Anterior cingulate cortex (tissue), 58 donors: ENCODE measurements at regions not wholly inside any gene's neighbourhood (a gene's known extent, or its start where the extent isn't known, plus 50 kb on each side); places are given as distances from the start of the nearest gene placed in this dataset.
A peak's percentile ranks its signal among the peaks of the same experiment; 100 is the strongest.
"Not testable (repeated sequence)": the region's sequence is repeated elsewhere in the genome, so short reads cannot be mapped to it uniquely, and the experiment has no call there.

ENCODE experiments used
- DNase-seq, 58 donors: peaks; one replicate each; lab custom pipeline; 2025; lab: John Stamatoyannopoulos, UW

- no peak for DNase-seq
Observed at GRCh38 chr3:174336784-174337183, 522.4 kb upstream of the NAALADL2 start.

GRCh38 chr3:174337227-174337626 lies 521.9 kb upstream of the NAALADL2 start:
- no peak for DNase-seq

- DNase-seq = no peak
Observed at GRCh38 chr3:174340624-174341587, 518.2 kb upstream of the NAALADL2 start.

GRCh38 chr3:174342171-174342570 lies 517.0 kb upstream of the NAALADL2 start:
- no peak for DNase-seq

GRCh38 chr3:174342941-174343501 lies 516.1 kb upstream of the NAALADL2 start:
- DNase-seq = no peak

- DNase-seq = no peak
Observed at GRCh38 chr3:174346141-174346540, 513.0 kb upstream of the NAALADL2 start.

- peak in 1 of 58 donors; percentile 8 for DNase-seq
Observed at GRCh38 chr3:174346571-174346970, 512.6 kb upstream of the NAALADL2 start.

- no peak for DNase-seq
Observed at GRCh38 chr3:174347474-174348138, 511.5 kb upstream of the NAALADL2 start.

GRCh38 chr3:174352227-174352626 lies 506.9 kb upstream of the NAALADL2 start:
- DNase-seq = no peak

- DNase-seq = no peak
Observed at GRCh38 chr3:174355505-174355904, 503.6 kb upstream of the NAALADL2 start.

- no peak for DNase-seq
Observed at GRCh38 chr3:174356596-174356995, 502.5 kb upstream of the NAALADL2 start.

GRCh38 chr3:174358252-174358651 lies 500.9 kb upstream of the NAALADL2 start:
- DNase-seq = no peak

- DNase-seq = no peak
Observed at GRCh38 chr3:174362556-174362955, 496.6 kb upstream of the NAALADL2 start.

GRCh38 chr3:174363256-174363655 lies 495.9 kb upstream of the NAALADL2 start:
- DNase-seq = no peak

GRCh38 chr3:174365796-174366195 lies 493.3 kb upstream of the NAALADL2 start:
- DNase-seq = no peak

GRCh38 chr3:174366904-174367303 lies 492.2 kb upstream of the NAALADL2 start:
- not testable (repeated sequence) for DNase-seq

GRCh38 chr3:174376346-174376745 lies 482.8 kb upstream of the NAALADL2 start:
- DNase-seq = no peak

GRCh38 chr3:174377096-174377495 lies 482.0 kb upstream of the NAALADL2 start:
- DNase-seq = no peak

- no peak for DNase-seq
Observed at GRCh38 chr3:174377684-174378083, 481.4 kb upstream of the NAALADL2 start.

GRCh38 chr3:174382878-174383277 lies 476.3 kb upstream of the NAALADL2 start:
- DNase-seq = no peak

- DNase-seq = no peak
Observed at GRCh38 chr3:174387736-174388135, 471.4 kb upstream of the NAALADL2 start.
